GM12878 (cell line): ENCODE measurements at regions not wholly inside any gene's neighbourhood (a gene's known extent, or its start where the extent isn't known, plus 50 kb on each side); places are given as distances from the start of the nearest gene placed in this dataset.

Experiments used
- ATAC-seq: fragments of 200-7000 bp; cut with Tn5 transposase; 3 replicates; pipeline ENCODE4 v1.9.1; 2020; ENCODE audit warnings: mild to moderate bottlenecking, moderate library complexity
- BruUV-seq: library from RNA; stranded (reverse); fragments of 400-500 nt; replicated peaks from 2 replicates; lab custom pipeline; 2021; lab: Mats Ljungman, UMichigan
- CTCF ChIA-PET: fragments of 300-600 bp; sonication (Branson Sonifier 250); formaldehyde crosslinking; extraction: SDS; loops from one replicate; lab custom pipeline; 2021; ENCODE audit warnings: inconsistent platforms; lab: Yijun Ruan, JAX
- POLR2A ChIA-PET: fragments of 350-600 bp; formaldehyde crosslinking; extraction: SDS; loops from one replicate; lab custom pipeline; 2021; ENCODE audit warnings: inconsistent platforms; lab: Charles Lee
- RAD21 ChIA-PET: fragments of 300-600 bp; sonication (Branson Sonifier 250); formaldehyde crosslinking; loops from one replicate; lab custom pipeline; 2023; ENCODE audit warnings: antibody characterized with exemption; ENCODE audit not compliant: unreplicated experiment; lab: Charles Lee
- SMC1A ChIA-PET: fragments of 300-600 bp; sonication (Branson Sonifier 250); formaldehyde crosslinking; loops from one replicate; lab custom pipeline; 2023; ENCODE audit not compliant: unreplicated experiment, uncharacterized antibody; lab: Charles Lee
- DNase-seq: peaks from one replicate; pipeline ENCODE4 v3.0.0-alpha.2; 2011; ENCODE audit warnings: low read depth, low spot score
- FAIRE-seq: peaks from 3 replicates; lab custom pipeline; 2011; peaks lifted over from hg19 to GRCh38; lab: Jason Lieb, UNC
- H2AFZ ChIP-seq: 2 replicates; pipeline ENCODE4 v1.6.0; 2011; ENCODE audit warnings: low read depth, low read length, control low read depth; ENCODE audit not compliant: control insufficient read depth
- H3K27ac ChIP-seq: 2 replicates; pipeline ENCODE4 v1.5.1; 2011; ENCODE audit warnings: control low read depth; ENCODE audit not compliant: control insufficient read depth, insufficient read depth
- H3K27me3 ChIP-seq, 2 experiments: replicated peaks in 1 of 2; 2 replicates each; pipeline versions ENCODE4 v1.6.0 to v1.6.1; 2011; ENCODE audit warnings: low read length in 1 of 2; ENCODE audit not compliant: control insufficient read depth in 2 of 2, insufficient read depth in 2 of 2
- H3K36me3 ChIP-seq, 2 experiments: 2 replicates each; pipeline ENCODE4 v1.5.1; 2011; ENCODE audit warnings: low read length in 1 of 2; ENCODE audit not compliant: control insufficient read depth in 2 of 2, insufficient read depth in 2 of 2
- H3K4me1 ChIP-seq: 2 replicates; pipeline ENCODE4 v1.6.1; 2011; ENCODE audit warnings: mild to moderate bottlenecking, low read length, moderate library complexity, mixed read lengths; ENCODE audit not compliant: control insufficient read depth, insufficient read depth
- H3K4me2 ChIP-seq: 2 replicates; pipeline ENCODE4 v1.6.0; 2011; ENCODE audit warnings: control low read depth; ENCODE audit not compliant: control insufficient read depth, insufficient read depth
- H3K4me3 ChIP-seq: fragments of 200-600 bp; sonication (generic); 2 replicates; pipeline ENCODE4 v1.5.1; 2016
- H3K79me2 ChIP-seq: 2 replicates; pipeline ENCODE4 v1.6.0; 2011; ENCODE audit warnings: low read length; ENCODE audit not compliant: control insufficient read depth, insufficient read depth
- H3K9ac ChIP-seq: 2 replicates; pipeline ENCODE4 v1.8.0; 2011; ENCODE audit warnings: low read length, control low read depth, mixed read lengths; ENCODE audit not compliant: control insufficient read depth, insufficient read depth
- H3K9me3 ChIP-seq: replicated peaks from 3 replicates; pipeline ENCODE4 v1.5.1; 2011; ENCODE audit warnings: mild to moderate bottlenecking, low read length; ENCODE audit not compliant: control insufficient read depth, insufficient read depth
- H4K20me1 ChIP-seq: 2 replicates; pipeline ENCODE4 v1.6.0; 2011; ENCODE audit not compliant: control insufficient read depth, insufficient read depth
- NFIC ChIP-seq: IDR thresholded peaks from 2 replicates; pipeline ENCODE4 v1.6.1; 2012; ENCODE audit warnings: low read depth, mild to moderate bottlenecking, inconsistent platforms, low read length, moderate library complexity
- SREBF2 ChIP-seq: IDR thresholded peaks from 2 replicates; pipeline ENCODE4 v1.6.1; 2012; ENCODE audit warnings: mild to moderate bottlenecking, low read length
- WGBS: methylation state at CpG from one replicate; pipeline ENCODE4 v1.1.6; 2016; ENCODE audit warnings: low lambda C conversion rate; ENCODE audit not compliant: insufficient replicate concordance, insufficient coverage; ENCODE audit errors: missing lambda C conversion rate; 5-methylcytosine and 5-hydroxymethylcytosine counted together
- in situ Hi-C: fragments of 300-500 bp; cut with MboI; formaldehyde crosslinking; loops from 9 replicates; pipeline ENCODE4 v1.14.3; 2018; ENCODE audit warnings: mixed read lengths
- intact Hi-C: fragments of 100-400 bp; cut with micrococcal nuclease; formaldehyde crosslinking; loops from one replicate; pipeline ENCODE4 v1.14.2; 2022; ENCODE audit not compliant: unreplicated experiment
- TF ChIP-seq, protein P1 (sequence below): IDR thresholded peaks from 2 replicates; pipeline ENCODE4 v1.6.1; 2011; ENCODE audit warnings: borderline replicate concordance, low read depth, mild to moderate bottlenecking, moderate library complexity, mixed read lengths, low read length; ENCODE audit not compliant: insufficient read depth; ENCODE audit errors: extremely low read length

DNA sequence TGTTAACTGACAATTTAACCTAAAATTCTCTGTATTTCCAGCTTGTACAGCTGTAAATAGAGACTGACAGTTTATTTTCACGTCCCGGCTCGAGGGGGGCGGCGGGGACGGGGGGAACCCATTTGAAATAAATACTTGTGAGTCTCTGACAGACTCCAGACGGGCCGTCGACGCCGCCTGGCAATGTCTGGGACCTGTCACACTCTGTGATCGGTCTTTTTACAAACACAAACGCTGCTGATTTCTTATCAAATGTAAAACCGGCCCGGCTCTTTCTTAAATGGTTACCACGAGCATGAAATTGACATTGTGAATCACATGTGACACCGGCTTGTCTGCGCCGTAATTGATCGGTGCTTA is 57.0 kb downstream of the UNCX start:
- no peak for DNase-seq

DNA sequence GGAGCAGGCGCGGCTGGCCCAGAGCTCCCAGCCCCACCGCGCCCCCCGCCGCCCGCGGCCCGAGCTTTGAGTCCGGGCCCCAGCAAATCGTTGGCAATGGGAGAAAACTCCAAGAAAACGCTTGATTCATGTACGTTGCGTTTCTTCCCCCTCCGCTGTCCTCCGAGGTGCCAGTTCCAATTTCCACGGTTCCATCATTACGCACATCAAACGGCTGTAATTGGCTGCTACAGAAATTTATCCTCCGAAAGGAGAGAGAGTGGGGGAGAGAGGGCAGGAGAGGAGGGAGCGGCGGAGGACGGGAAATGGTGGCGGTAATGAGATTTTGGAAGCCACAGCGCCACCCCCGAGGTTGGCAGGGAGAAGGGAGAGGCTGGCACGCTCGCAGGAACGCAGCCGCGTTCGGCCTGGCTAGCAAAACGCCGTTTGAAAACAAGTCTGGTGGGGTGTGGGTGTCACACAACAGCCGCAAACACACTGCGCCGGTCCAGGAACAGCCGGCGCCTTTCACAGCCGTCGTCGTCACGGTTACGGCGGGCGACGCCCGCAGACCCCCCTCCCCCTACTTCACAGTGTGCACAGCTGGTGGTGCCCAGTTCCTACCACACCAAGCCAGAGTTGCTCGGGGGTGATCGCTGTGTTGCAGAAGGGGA is 57.5 kb downstream of the UNCX start:
- CTCF ChIA-PET, result no interaction called here
- no peak overlapping the region for H2AFZ ChIP-seq

More for the DNA sequence above, 57.0 kb downstream of the UNCX start:
- ChIA-PET POLR2A (no interaction called here), CTCF (no interaction called here), SMC1A (no interaction called here)
- Histone ChIP-seq H3K9ac (no peak overlapping the region), H3K4me2 (no peak overlapping the region), H3K4me3 (no peak overlapping the region), H3K27me3 (peaks cover 0 to 5% of the 10 kb centered on the region in 2 experiments; a peak in 1 of 4 replicates), H3K4me1 (no peaks in the 10 kb centered on the region), H4K20me1 (no peaks in the 10 kb centered on the region)
- in situ Hi-C loops, result no loop called here
- whole genome bisulfite sequencing, result 21% methylated on average over 20 of the region's 20 CpGs
- no TSS peak for BruUV-seq
- FAIRE-seq, result no peak
- no peak for ATAC-seq
- no peak for TF ChIP-seq SREBF2
- TF ChIP-seq, all 136 proteins: peak for 0
- Histone ChIP-seq H2AFZ (no peak overlapping the region), H3K36me3 (no peaks in the 10 kb centered on the region), H3K27ac (no peak overlapping the region), H3K9me3 (no peaks in the 10 kb centered on the region), H3K79me2 (no peaks in the 10 kb centered on the region)
- RAD21 ChIA-PET, result no interaction called here
- intact Hi-C loops, result no loop called here

More for the DNA sequence above, 57.5 kb downstream of the UNCX start:
- FAIRE-seq (no peak), DNase-seq (no peak), ATAC-seq (no peak)
- Histone ChIP-seq H3K27me3 (peaks cover 0 to 5% of the 10 kb centered on the region in 2 experiments; a peak in 1 of 4 replicates), H3K4me2 (no peak overlapping the region), H3K4me3 (no peak overlapping the region), H3K9ac (no peak overlapping the region), H3K36me3 (no peaks in the 10 kb centered on the region), H3K27ac (no peak overlapping the region), H4K20me1 (no peaks in the 10 kb centered on the region), H3K4me1 (no peaks in the 10 kb centered on the region), H3K79me2 (no peaks in the 10 kb centered on the region), H3K9me3 (no peaks in the 10 kb centered on the region)
- POLR2A ChIA-PET, result no interaction called here
- in situ Hi-C loops, result no loop called here
- intact Hi-C loops, result no loop called here
- 22% methylated on average over 49 of the region's 50 CpGs for WGBS
- BruUV-seq, result no TSS peak
- RAD21 ChIA-PET, result no interaction called here
- SMC1A ChIA-PET, result interaction anchor here (0.6 kb wide), 1 partner anchor 793 kb away, joined by 3 read pairs; no protein-coding TSS in a partner anchor
- TF ChIP-seq NFIC, result no peak
- TF ChIP-seq, protein P1, sequence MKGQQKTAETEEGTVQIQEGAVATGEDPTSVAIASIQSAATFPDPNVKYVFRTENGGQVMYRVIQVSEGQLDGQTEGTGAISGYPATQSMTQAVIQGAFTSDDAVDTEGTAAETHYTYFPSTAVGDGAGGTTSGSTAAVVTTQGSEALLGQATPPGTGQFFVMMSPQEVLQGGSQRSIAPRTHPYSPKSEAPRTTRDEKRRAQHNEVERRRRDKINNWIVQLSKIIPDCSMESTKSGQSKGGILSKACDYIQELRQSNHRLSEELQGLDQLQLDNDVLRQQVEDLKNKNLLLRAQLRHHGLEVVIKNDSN, result peak; percentile 1
